ENCODE measurements at regions not wholly inside any gene's neighbourhood (a gene's known extent, or its start where the extent isn't known, plus 50 kb on each side); places are given as distances from the start of the nearest gene placed in this dataset.

DNA sequence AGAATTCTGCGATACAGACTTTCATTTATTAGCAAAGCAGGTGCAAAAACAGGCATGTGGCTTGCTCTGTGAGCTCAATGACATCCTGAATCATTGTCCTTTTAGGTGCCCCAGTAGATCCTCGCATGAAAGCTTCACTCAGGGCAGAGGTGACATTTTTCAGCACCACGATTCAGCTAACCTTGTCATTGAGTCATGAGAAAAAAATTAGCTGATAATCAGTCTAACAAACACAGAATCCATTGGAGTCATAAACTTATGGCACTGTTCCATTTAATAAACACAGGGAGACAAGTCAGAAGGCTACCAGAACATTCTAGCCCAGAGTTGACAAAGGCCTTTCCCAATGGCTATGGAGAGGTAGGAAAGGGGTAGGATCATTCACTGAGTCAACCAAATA is 104.8 kb upstream of the RAD23B start:
- no peaks in the 10 kb centered on the region for H3K36me3 Mint-ChIP-seq
- ATAC-seq (ENCODE audit: low read depth) = no peak

DNA sequence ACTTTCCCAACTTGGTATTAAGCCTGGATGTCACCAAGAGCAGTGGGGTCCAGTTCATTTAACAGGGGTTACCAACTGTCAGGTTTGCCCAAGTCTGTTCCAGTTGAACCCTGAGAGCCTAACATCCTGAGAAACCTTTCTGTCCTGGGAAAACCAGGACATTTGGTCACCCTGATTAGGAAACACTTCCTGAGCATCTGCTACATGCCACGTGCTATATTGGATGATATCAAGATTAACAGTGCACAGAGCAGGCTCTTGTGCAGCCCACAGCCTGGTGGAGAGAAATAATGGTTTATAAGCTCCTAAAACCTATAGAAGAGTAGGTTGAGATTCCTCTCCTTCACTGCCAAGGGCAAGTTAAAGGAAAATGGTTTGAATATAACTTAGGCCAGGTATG is 102.9 kb upstream of the RAD23B start:
- H3K4me3 Mint-ChIP-seq = no peak overlapping the region
- peaks cover 10% of the 10 kb centered on the region for H3K9me3 Mint-ChIP-seq
- H3K4me1 Mint-ChIP-seq = no peaks in the 10 kb centered on the region
- POLR2A ChIA-PET = no interaction called here
- peaks cover 24% of the 10 kb centered on the region for H3K27me3 Mint-ChIP-seq
- H3K36me3 Mint-ChIP-seq = no peaks in the 10 kb centered on the region
- DNase-seq (no peak), ATAC-seq (ENCODE audit: low read depth) (no peak)
- H3K27ac Mint-ChIP-seq = no peak overlapping the region

More for the DNA sequence above, 104.8 kb upstream of the RAD23B start:
- Mint-ChIP-seq H3K9me3 (peaks cover 9% of the 10 kb centered on the region), H3K4me3 (no peak overlapping the region), H3K27me3 (peaks cover 14% of the 10 kb centered on the region), H3K27ac (no peak overlapping the region), H3K4me1 (peaks cover 1% of the 10 kb centered on the region)
- POLR2A ChIA-PET = no interaction called here
- no peak for DNase-seq

DNA sequence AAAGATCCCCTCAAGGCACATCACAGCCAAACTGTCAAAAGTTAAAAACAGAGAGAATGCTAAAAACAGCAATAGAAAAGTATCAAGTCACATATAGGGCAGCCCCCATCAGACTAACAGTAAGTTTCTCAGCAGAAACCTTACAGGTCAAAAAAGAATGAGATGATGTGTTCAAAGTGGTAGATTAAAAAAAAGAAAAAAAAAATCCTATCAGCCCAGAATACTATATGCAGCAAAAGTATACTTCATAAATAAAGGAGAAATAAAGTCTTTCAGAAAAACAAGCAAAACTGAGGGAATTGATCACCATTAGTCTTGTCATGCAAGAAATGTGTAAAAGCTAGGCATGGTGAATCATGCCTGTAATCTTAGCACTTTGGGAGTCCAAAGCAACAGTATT is 99.9 kb upstream of the RAD23B start:
- POLR2A ChIA-PET = no interaction called here
- peaks cover 10% of the 10 kb centered on the region for H3K9me3 Mint-ChIP-seq
- H3K4me1 Mint-ChIP-seq = no peaks in the 10 kb centered on the region
- no peaks in the 10 kb centered on the region for H3K36me3 Mint-ChIP-seq
- H3K27me3 Mint-ChIP-seq = peaks cover 37% of the 10 kb centered on the region
- no peak overlapping the region for H3K27ac Mint-ChIP-seq
- no peak overlapping the region for H3K4me3 Mint-ChIP-seq
- ATAC-seq (ENCODE audit: low read depth) = no peak
- DNase-seq = no peak

DNA sequence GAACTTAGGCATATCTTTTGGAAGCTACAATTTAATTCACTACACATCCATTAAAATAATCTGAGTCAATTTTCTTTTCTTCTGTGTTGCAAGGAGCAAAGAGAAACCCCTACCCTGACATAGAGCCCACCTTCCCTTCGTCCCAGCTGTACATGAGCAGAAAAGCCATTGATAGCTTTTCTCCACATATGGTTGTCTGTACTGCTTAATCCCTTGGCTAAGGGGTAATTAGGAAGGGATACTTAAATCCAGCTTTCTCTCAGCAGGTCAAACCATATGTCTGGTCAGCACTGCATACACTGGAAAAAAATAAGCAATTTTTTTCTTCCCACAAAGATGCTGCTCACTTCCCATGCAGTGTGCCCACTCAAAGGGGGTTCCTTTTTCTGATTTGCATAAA is 94.7 kb upstream of the RAD23B start:
- POLR2A ChIA-PET = no interaction called here
- Mint-ChIP-seq H3K4me3 (no peak overlapping the region), H3K4me1 (no peaks in the 10 kb centered on the region), H3K9me3 (no peaks in the 10 kb centered on the region), H3K36me3 (no peaks in the 10 kb centered on the region), H3K27ac (no peak overlapping the region), H3K27me3 (peaks cover 40% of the 10 kb centered on the region)
- DNase-seq = no peak
- no peak for ATAC-seq (ENCODE audit: low read depth)

DNA sequence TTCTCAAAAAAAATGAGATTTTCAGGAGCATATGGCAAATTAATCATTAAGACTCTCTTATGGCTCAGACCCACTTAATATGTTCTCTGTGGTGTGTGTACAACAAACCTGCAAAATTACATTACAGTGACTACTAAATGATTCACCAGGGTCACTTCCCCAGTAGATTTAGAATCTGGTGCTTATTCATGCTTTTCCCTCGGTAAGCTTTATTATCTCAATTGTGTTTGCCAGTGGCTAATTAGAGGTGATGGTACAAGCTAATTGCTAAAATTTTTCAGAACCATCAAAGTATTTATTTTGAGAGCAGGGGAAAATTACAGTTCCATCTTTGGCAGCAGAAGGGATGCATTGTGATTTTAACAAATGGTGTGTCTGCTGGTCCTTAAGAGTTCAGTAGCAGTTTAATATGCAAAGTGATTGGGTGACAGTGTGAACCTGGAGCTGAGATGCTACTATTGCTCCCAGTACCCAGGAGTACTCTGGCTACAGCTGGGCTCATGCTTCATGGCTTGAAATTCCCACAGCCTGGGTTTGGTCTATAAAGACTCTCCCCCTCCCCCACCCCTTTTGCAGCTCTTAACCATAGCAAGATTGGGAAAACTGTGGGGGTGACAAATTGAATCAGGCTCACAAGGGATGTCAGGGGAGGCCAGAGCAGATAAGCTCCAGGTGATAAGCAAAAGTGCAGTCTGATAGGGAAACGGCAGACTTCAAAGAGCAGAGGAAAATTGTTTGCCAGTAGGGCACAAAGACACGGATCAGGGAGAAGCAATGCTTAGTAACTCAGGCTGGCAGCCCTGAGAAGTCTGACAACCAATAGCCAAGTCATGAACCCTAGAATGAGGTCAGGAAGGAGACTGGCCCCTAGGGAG is 92.8 kb upstream of the RAD23B start:
- H3K27me3 Mint-ChIP-seq = peaks cover 33% of the 10 kb centered on the region
- no peaks in the 10 kb centered on the region for H3K4me1 Mint-ChIP-seq
- H3K36me3 Mint-ChIP-seq = no peaks in the 10 kb centered on the region
- no peak overlapping the region for H3K27ac Mint-ChIP-seq
- POLR2A ChIA-PET = no interaction called here
- H3K9me3 Mint-ChIP-seq = no peaks in the 10 kb centered on the region
- no peak overlapping the region for H3K4me3 Mint-ChIP-seq
- DNase-seq = no peak
- ATAC-seq (ENCODE audit: low read depth) = no peak

DNA sequence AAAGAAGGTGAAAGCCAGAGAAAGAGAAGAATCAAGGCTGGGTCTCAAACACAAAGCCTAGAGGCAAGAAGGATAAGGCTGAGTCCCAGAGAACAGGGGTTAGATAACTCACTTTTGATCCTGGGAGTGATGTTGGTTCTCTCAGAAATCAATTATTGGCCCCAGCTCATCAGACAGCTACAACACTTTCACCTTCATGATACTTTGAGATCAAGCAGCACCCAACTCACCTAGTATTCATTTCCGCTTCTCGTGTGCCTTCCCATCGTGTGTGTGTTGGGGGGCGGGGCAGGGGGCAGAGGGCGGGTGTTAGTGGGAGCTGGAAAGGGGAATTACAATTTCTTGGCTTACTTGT is 92.2 kb upstream of the RAD23B start:
- no peak overlapping the region for H3K4me3 Mint-ChIP-seq
- peaks cover 31% of the 10 kb centered on the region for H3K27me3 Mint-ChIP-seq
- POLR2A ChIA-PET = no interaction called here
- no peak for ATAC-seq (ENCODE audit: low read depth)
- H3K9me3 Mint-ChIP-seq = no peaks in the 10 kb centered on the region
- H3K36me3 Mint-ChIP-seq = no peaks in the 10 kb centered on the region
- no peak overlapping the region for H3K27ac Mint-ChIP-seq
- no peaks in the 10 kb centered on the region for H3K4me1 Mint-ChIP-seq
- DNase-seq = no peak

DNA sequence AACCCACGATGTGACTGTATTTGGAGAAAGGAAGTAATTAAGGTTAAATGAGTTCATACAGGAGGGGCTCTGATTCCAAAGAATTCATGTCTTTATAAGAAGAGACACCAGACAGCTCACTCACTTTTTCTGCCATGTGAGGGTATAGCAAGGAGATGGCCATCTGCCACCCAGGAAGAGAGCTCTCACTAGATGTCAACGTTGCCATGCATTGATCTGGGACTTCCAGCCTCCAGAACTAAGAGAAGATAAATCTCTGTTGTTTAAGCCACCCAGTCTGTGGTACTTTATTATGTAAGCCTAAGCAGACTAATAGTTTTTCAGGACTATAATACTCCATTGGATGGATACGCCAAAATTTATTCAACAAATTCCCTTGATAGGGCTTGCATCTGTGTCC is 89.8 kb upstream of the RAD23B start:
- no peak overlapping the region for H3K4me3 Mint-ChIP-seq
- POLR2A ChIA-PET = no interaction called here
- H3K36me3 Mint-ChIP-seq = no peaks in the 10 kb centered on the region
- no peak for DNase-seq
- no peak overlapping the region for H3K27ac Mint-ChIP-seq
- no peak for ATAC-seq (ENCODE audit: low read depth)
- H3K9me3 Mint-ChIP-seq = no peaks in the 10 kb centered on the region
- H3K27me3 Mint-ChIP-seq = peaks cover 23% of the 10 kb centered on the region
- no peaks in the 10 kb centered on the region for H3K4me1 Mint-ChIP-seq

DNA sequence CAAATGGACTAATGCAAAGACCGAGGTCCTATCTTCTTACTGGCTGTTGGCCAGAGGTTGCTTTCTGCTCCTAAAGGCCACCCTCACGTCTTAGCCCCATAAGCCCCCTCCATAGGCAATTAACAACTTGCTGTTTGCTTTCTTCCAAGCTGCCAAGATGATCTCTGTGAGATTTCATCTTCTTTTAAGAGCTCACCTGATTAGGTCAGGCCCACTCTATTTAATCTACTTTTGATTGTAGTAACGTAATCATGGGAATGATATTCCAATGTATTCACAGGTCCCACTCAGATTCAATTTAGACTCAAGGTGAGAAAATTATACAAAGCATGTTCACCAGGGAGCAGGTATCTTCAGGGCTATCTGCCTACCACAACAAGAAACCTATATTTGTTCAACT is 84.4 kb upstream of the RAD23B start:
- Mint-ChIP-seq H3K9me3 (peaks cover 2% of the 10 kb centered on the region), H3K36me3 (no peaks in the 10 kb centered on the region), H3K4me1 (no peaks in the 10 kb centered on the region), H3K4me3 (no peak overlapping the region), H3K27ac (no peak overlapping the region), H3K27me3 (peaks cover 6% of the 10 kb centered on the region)
- ATAC-seq (ENCODE audit: low read depth) (no peak), DNase-seq (no peak)
- POLR2A ChIA-PET = no interaction called here

DNA sequence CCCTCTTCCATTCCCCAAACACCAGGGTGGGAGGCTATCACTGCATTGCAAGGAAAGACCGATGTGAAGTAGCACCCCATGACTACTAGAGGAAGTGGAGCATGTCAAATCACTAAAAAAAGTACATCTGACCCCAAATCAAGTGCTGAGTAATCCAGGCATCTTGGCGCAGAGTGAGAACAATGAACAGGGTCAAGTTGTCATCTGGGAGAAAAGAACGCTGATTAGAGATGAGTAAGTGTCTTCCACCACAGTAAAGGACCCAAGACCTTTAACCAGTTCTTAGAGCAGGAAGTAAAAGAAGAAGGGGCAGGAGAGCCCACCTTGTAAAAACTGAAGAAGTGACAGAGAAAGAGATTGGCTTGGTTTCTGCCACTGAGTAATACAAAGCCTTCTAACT is 75.0 kb upstream of the RAD23B start:
- Mint-ChIP-seq H3K9me3 (peaks cover 2% of the 10 kb centered on the region), H3K4me1 (peaks cover 2% of the 10 kb centered on the region), H3K36me3 (no peaks in the 10 kb centered on the region), H3K27me3 (peaks cover 5% of the 10 kb centered on the region), H3K27ac (no peak overlapping the region), H3K4me3 (no peak overlapping the region)
- ATAC-seq (ENCODE audit: low read depth) = no peak
- POLR2A ChIA-PET = no interaction called here
- no peak for DNase-seq

DNA sequence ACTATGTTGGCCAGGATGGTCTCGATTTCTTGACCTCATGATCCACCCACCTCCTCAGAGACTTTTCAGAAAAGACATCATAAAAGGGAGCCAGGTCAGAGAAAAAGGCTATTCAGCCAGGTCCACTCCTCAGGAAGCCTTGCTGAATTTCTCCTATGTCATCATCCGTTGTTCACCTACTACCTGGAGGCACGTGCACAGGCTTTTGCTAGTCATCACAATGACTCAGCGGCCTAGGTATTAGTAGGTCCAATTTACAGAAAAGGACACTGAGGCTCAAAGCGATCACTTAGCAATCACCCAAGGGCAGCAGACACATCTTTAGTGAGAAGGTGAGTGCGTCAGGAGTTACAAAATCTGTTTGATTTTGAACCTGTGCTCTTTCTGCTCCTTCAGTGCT is 72.3 kb upstream of the RAD23B start:
- Mint-ChIP-seq H3K27me3 (peaks cover 5% of the 10 kb centered on the region), H3K27ac (no peak overlapping the region), H3K9me3 (peaks cover 2% of the 10 kb centered on the region), H3K4me3 (no peak overlapping the region), H3K36me3 (no peaks in the 10 kb centered on the region), H3K4me1 (peaks cover 14% of the 10 kb centered on the region)
- no peak for DNase-seq
- POLR2A ChIA-PET = no interaction called here
- ATAC-seq (ENCODE audit: low read depth) = no peak

DNA sequence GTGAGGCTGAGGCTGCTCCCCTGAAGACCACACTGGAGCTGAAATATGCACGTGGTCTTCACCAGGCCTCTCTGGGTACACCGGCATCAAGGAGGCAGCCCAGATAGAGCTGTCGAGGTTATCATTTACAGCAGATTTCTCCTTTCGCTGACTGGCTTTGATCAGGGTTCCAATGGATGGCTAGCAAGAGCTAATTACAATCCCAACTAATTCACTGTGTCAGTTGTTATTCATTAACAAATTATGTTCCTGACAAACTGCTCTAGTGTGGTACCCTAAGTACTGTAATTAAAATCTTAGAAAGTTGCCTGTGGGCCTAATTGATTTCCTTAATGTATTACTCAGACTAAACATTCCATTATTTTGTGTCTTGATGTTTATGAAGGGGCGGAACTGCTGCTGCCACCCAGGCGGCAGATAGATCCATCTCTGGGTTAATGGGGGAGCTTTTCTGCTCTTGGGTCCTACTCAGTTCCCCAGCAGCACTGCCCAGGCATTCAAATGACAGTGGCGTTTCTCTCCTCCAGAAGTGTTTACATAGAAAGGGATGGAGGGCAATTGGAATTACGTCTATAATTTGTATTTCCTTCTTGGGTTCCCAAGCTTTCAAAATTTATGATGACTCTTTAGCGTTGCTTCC is 71.7 kb upstream of the RAD23B start:
- Mint-ChIP-seq H3K4me3 (no peak overlapping the region), H3K4me1 (peaks cover 14% of the 10 kb centered on the region), H3K9me3 (no peaks in the 10 kb centered on the region), H3K27me3 (peaks cover 5% of the 10 kb centered on the region), H3K27ac (no peak overlapping the region), H3K36me3 (no peaks in the 10 kb centered on the region)
- POLR2A ChIA-PET = no interaction called here
- no peak for DNase-seq
- ATAC-seq (ENCODE audit: low read depth) = no peak

DNA sequence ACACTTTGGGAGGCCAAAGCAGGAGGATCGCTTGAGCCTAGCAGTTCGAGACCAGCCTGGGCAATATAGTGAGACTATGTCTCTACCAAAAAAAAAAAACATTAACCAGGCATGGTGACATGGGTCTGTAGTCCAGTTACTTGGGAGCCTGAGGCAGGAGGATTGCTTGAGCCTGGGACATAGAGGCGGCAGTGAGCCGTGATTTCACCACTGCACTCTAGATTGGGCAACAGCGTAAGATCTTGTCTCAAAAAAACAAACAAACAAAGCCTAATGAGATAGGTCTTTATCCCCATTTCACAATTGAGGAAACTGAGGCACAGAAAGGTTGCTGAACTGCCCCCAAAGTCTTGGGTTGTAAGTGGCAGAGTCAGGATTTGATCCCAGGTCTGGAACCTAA is 70.5 kb upstream of the RAD23B start:
- peaks cover 14% of the 10 kb centered on the region for H3K4me1 Mint-ChIP-seq
- no peaks in the 10 kb centered on the region for H3K36me3 Mint-ChIP-seq
- H3K4me3 Mint-ChIP-seq = no peak overlapping the region
- H3K27ac Mint-ChIP-seq = no peak overlapping the region
- H3K9me3 Mint-ChIP-seq = no peaks in the 10 kb centered on the region
- H3K27me3 Mint-ChIP-seq = no peaks in the 10 kb centered on the region
- ATAC-seq (ENCODE audit: low read depth) = no peak
- DNase-seq = no peak
- POLR2A ChIA-PET = no interaction called here

DNA sequence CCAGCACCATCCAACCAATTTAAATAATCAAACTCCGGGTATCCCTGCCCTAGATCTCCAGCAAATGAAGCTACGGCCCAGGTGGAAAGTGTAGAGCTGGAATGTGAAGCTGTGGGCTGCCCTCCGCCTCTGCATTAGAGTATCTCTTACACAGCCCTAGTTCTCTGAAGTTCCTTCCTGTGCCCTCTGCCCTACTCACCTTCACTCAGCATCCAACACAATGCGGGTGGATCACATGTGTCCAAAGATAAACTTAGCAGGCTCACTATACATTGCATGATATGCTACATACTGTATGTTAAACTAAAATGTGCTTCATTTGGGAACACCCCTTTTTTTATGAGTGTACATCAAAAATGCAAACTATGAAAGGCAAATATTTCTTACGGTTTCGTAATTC is 70.0 kb upstream of the RAD23B start:
- no peaks in the 10 kb centered on the region for H3K9me3 Mint-ChIP-seq
- DNase-seq = no peak

DNA sequence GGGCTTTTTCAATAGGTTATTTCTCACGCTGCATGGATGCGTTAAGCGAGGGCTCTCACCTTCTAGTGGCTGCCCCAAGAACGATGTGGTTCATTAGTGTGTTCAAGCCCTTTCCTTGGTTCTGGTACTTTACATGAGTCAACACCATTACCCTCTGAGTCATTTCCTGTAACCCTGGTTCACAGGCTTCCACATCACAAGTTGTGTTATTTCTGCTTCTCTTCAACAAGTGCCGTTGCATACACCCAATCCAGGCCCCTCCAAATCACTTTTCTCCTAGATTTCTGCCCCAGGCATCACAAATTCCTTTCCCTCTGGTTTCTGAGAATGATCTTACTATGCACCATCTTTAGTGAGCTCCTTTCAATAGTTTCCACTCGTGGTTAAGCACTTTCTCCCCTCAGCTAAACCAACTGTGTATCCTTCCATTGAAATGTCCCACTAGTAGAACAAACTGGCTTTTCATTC is 69.5 kb upstream of the RAD23B start:
- H3K27ac Mint-ChIP-seq = peak overlapping the region; percentile 74
- H3K4me3 Mint-ChIP-seq = peak overlapping the region; percentile 38
- no peak for DNase-seq
- POLR2A ChIA-PET = no interaction called here
- ATAC-seq (ENCODE audit: low read depth) = peak; percentile 94
- H3K4me1 Mint-ChIP-seq = peaks cover 14% of the 10 kb centered on the region
- H3K36me3 Mint-ChIP-seq = no peaks in the 10 kb centered on the region
- no peaks in the 10 kb centered on the region for H3K27me3 Mint-ChIP-seq
- no peaks in the 10 kb centered on the region for H3K9me3 Mint-ChIP-seq

More for the DNA sequence above, 70.0 kb upstream of the RAD23B start:
- Mint-ChIP-seq H3K4me1 (peaks cover 14% of the 10 kb centered on the region), H3K27ac (no peak overlapping the region), H3K27me3 (no peaks in the 10 kb centered on the region), H3K4me3 (no peak overlapping the region), H3K36me3 (no peaks in the 10 kb centered on the region)
- ATAC-seq (ENCODE audit: low read depth) = no peak
- POLR2A ChIA-PET = no interaction called here

Data from activated naive CD8-positive, alpha-beta T cell treated with anti-CD3 and anti-CD28 coated beads, Interleukin-2, amount 10 ng/mL, durations not matched to agents 7 days and 5 days (primary cell).